HEK293T (cell line): ENCODE measurements at regions not wholly inside any gene's neighbourhood (a gene's known extent, or its start where the extent isn't known, plus 50 kb on each side); places are given as distances from the start of the nearest gene placed in this dataset.

ENCODE experiments used
- CTCF ChIA-PET: fragments of 350-600 bp; formaldehyde crosslinking; extraction: SDS; loops from one replicate; lab custom pipeline; 2021; ENCODE audit warnings: antibody characterized with exemption, inconsistent platforms; lab: Yijun Ruan, JAX
- POLR2A ChIA-PET: fragments of 350-600 bp; formaldehyde crosslinking; extraction: SDS; loops from one replicate; lab custom pipeline; 2020; ENCODE audit warnings: antibody characterized with exemption, inconsistent platforms; lab: Yijun Ruan, JAX
- DNase-seq: peaks from one replicate; pipeline ENCODE4 v3.0.0; 2012; ENCODE audit warnings: mixed read lengths; ENCODE audit errors: extremely low spot score
- ARNT ChIP-seq: fragments of 450-650 bp; IDR thresholded peaks from 2 replicates; pipeline ENCODE4 v1.6.1; 2017; ENCODE audit warnings: mild to moderate bottlenecking
- BHLHE40 ChIP-seq: fragments of 450-650 bp; IDR thresholded peaks from 2 replicates; pipeline ENCODE4 v1.6.1; 2016; ENCODE audit warnings: mild to moderate bottlenecking, moderate library complexity, borderline replicate concordance
- CTBP1 ChIP-seq: fragments of 450-650 bp; IDR thresholded peaks from 2 replicates; pipeline ENCODE4 v1.6.1; 2016; ENCODE audit warnings: borderline replicate concordance
- ELF4 ChIP-seq: fragments of 450-650 bp; IDR thresholded peaks from 2 replicates; pipeline ENCODE4 v1.6.1; 2017; ENCODE audit warnings: antibody characterized with exemption
- FOXA1 ChIP-seq: fragments of 450-650 bp; IDR thresholded peaks from 2 replicates; pipeline ENCODE4 v1.6.1; 2016; ENCODE audit warnings: mild to moderate bottlenecking
- FOXM1 ChIP-seq: fragments of 450-650 bp; IDR thresholded peaks from 2 replicates; pipeline ENCODE4 v1.6.1; 2017; ENCODE audit warnings: mild to moderate bottlenecking, borderline replicate concordance
- HDGF ChIP-seq: fragments of 450-650 bp; IDR thresholded peaks from 2 replicates; pipeline ENCODE4 v1.6.1; 2017; ENCODE audit warnings: antibody characterized with exemption, borderline replicate concordance
- L3MBTL2 ChIP-seq: fragments of 450-650 bp; conservative IDR thresholded peaks from 2 replicates; pipeline ENCODE4 v1.6.1; 2016; ENCODE audit warnings: mild to moderate bottlenecking
- LEF1 ChIP-seq: fragments of 450-650 bp; IDR thresholded peaks from 2 replicates; pipeline ENCODE4 v1.6.1; 2017; ENCODE audit warnings: mild to moderate bottlenecking, borderline replicate concordance
- NFRKB ChIP-seq: fragments of 450-650 bp; IDR thresholded peaks from 2 replicates; pipeline ENCODE4 v1.6.1; 2016; ENCODE audit warnings: mild to moderate bottlenecking, moderate library complexity
- PKNOX1 ChIP-seq: fragments of 450-650 bp; IDR thresholded peaks from 2 replicates; pipeline ENCODE4 v1.6.1; 2016
- SP1 ChIP-seq: fragments of 450-650 bp; IDR thresholded peaks from 2 replicates; pipeline ENCODE4 v1.6.1; 2017
- SUZ12 ChIP-seq: fragments of 450-650 bp; IDR thresholded peaks from 2 replicates; pipeline ENCODE4 v1.6.1; 2016; ENCODE audit warnings: mild to moderate bottlenecking
- TARDBP ChIP-seq: fragments of 450-650 bp; IDR thresholded peaks from 2 replicates; pipeline ENCODE4 v1.6.1; 2016
- ZNF384 ChIP-seq: fragments of 450-650 bp; IDR thresholded peaks from 2 replicates; pipeline ENCODE4 v1.6.1; 2016

GRCh38 chr17:52686140-52686539, 527.6 kb upstream of the CA10 start:
- ChIA-PET CTCF (no interaction called here), POLR2A (no interaction called here)
- no peak for DNase-seq
- no peak for TF ChIP-seq FOXM1
- TF ChIP-seq SP1: no peak
- TF ChIP-seq PKNOX1: no peak

- ChIA-PET CTCF (no interaction called here), POLR2A (no interaction called here)
- no peak for DNase-seq
- TF ChIP-seq L3MBTL2 (no peak), ELF4 (no peak)
Observed at GRCh38 chr17:52681480-52681879, 523.0 kb upstream of the CA10 start.

GRCh38 chr17:52678211-52678610, 519.7 kb upstream of the CA10 start:
- ChIA-PET CTCF (no interaction called here), POLR2A (no interaction called here)
- TF ChIP-seq ELF4 (no peak), SUZ12 (no peak), ARNT (no peak), FOXA1 (no peak), L3MBTL2 (no peak), BHLHE40 (no peak)
- no peak for DNase-seq

GRCh38 chr17:52674686-52675085, 516.2 kb upstream of the CA10 start:
- ChIA-PET POLR2A (no interaction called here), CTCF (no interaction called here)
- no peak for DNase-seq
- TF ChIP-seq HDGF: no peak
- no peak for TF ChIP-seq SUZ12
- TF ChIP-seq FOXA1: no peak
- TF ChIP-seq NFRKB: no peak

- DNase-seq: no peak
- TF ChIP-seq FOXA1 (no peak), HDGF (no peak), ELF4 (no peak), ARNT (no peak)
- POLR2A ChIA-PET: no interaction called here
- CTCF ChIA-PET: no interaction called here
Observed at GRCh38 chr17:52673791-52674190, 515.3 kb upstream of the CA10 start.

- TF ChIP-seq BHLHE40 (no peak), CTBP1 (no peak)
- POLR2A ChIA-PET: no interaction called here
- CTCF ChIA-PET: no interaction called here
- no peak for DNase-seq
Observed at GRCh38 chr17:52666264-52666663, 507.8 kb upstream of the CA10 start.

- TF ChIP-seq FOXM1 (no peak), BHLHE40 (no peak)
- CTCF ChIA-PET: no interaction called here
- DNase-seq: no peak
- POLR2A ChIA-PET: no interaction called here
Observed at GRCh38 chr17:52660692-52661091, 502.2 kb upstream of the CA10 start.

- ChIA-PET POLR2A (no interaction called here), CTCF (no interaction called here)
- no peak for TF ChIP-seq HDGF
- TF ChIP-seq ZNF384: no peak
- no peak for TF ChIP-seq CTBP1
- TF ChIP-seq SUZ12: no peak
- TF ChIP-seq ARNT: no peak
- TF ChIP-seq NFRKB: no peak
- TF ChIP-seq ELF4: no peak
- no peak for DNase-seq
Observed at GRCh38 chr17:52653014-52653413, 494.5 kb upstream of the CA10 start.

- TF ChIP-seq FOXM1 (no peak), ARNT (no peak), CTBP1 (no peak), BHLHE40 (no peak), SUZ12 (no peak), TARDBP (no peak), NFRKB (no peak), ELF4 (no peak), FOXA1 (no peak)
- CTCF ChIA-PET: no interaction called here
- POLR2A ChIA-PET: no interaction called here
- no peak for DNase-seq
Observed at GRCh38 chr17:52648995-52649394, 490.5 kb upstream of the CA10 start.

- CTCF ChIA-PET: no interaction called here
- POLR2A ChIA-PET: no interaction called here
- DNase-seq: no peak
- TF ChIP-seq PKNOX1 (no peak), SUZ12 (no peak), ARNT (no peak), LEF1 (no peak), FOXA1 (no peak), ZNF384 (no peak), FOXM1 (no peak), HDGF (no peak), NFRKB (no peak), TARDBP (no peak), BHLHE40 (no peak), L3MBTL2 (no peak)
Observed at GRCh38 chr17:52647411-52647810, 488.9 kb upstream of the CA10 start.
